ENCODE measurements at regions not wholly inside any gene's neighbourhood (a gene's known extent, or its start where the extent isn't known, plus 50 kb on each side); places are given as distances from the start of the nearest gene placed in this dataset.
A peak's percentile ranks its signal among the peaks of the same experiment; 100 is the strongest.

GRCh38 chr12:46682148-46682547 lies 143.6 kb downstream of the SLC38A4 start:
- TF ChIP-seq CTCF (IDR thresholded peaks at IDR 0.05; ENCODE audit: insufficient read depth, low read length, poor library complexity, severe bottlenecking), result no peak
- H3K36me3 ChIP-seq (ENCODE audit: control insufficient read depth, insufficient read depth, low read length), result no peaks in the 10 kb centered on the region
- DNase-seq (ENCODE audit: low read depth), result no peak

GRCh38 chr12:46680506-46680905 lies 145.3 kb downstream of the SLC38A4 start:
- no peak for TF ChIP-seq CTCF (IDR thresholded peaks at IDR 0.05; ENCODE audit: insufficient read depth, low read length, poor library complexity, severe bottlenecking)
- Histone ChIP-seq H3K36me3 (ENCODE audit: control insufficient read depth, insufficient read depth, low read length) (no peaks in the 10 kb centered on the region), H3K4me3 (ENCODE audit: low read depth, low read length) (no peak overlapping the region)

More at GRCh38 chr12:46682148-46682547, 143.6 kb downstream of the SLC38A4 start:
- Histone ChIP-seq H3K27me3 (ENCODE audit: control insufficient read depth, insufficient read depth, low read length) (no peaks in the 10 kb centered on the region), H3K4me3 (ENCODE audit: low read depth, low read length) (no peak overlapping the region)

GRCh38 chr12:46679754-46680153 lies 146.0 kb downstream of the SLC38A4 start:
- no peak overlapping the region for H3K4me3 ChIP-seq (ENCODE audit: low read depth, low read length)
- TF ChIP-seq CTCF (IDR thresholded peaks at IDR 0.05; ENCODE audit: insufficient read depth, low read length, poor library complexity, severe bottlenecking), result no peak
- H3K27me3 ChIP-seq (ENCODE audit: control insufficient read depth, insufficient read depth, low read length), result no peaks in the 10 kb centered on the region
- DNase-seq (ENCODE audit: low read depth), result no peak
- no peaks in the 10 kb centered on the region for H3K36me3 ChIP-seq (ENCODE audit: control insufficient read depth, insufficient read depth, low read length)

More at GRCh38 chr12:46680506-46680905, 145.3 kb downstream of the SLC38A4 start:
- DNase-seq (ENCODE audit: low read depth), result no peak
- H3K27me3 ChIP-seq (ENCODE audit: control insufficient read depth, insufficient read depth, low read length), result no peaks in the 10 kb centered on the region

GRCh38 chr12:46678426-46678825 lies 147.4 kb downstream of the SLC38A4 start:
- TF ChIP-seq CTCF (IDR thresholded peaks at IDR 0.05; ENCODE audit: insufficient read depth, low read length, poor library complexity, severe bottlenecking), result no peak
- H3K27me3 ChIP-seq (ENCODE audit: control insufficient read depth, insufficient read depth, low read length), result no peaks in the 10 kb centered on the region
- no peaks in the 10 kb centered on the region for H3K36me3 ChIP-seq (ENCODE audit: control insufficient read depth, insufficient read depth, low read length)
- DNase-seq (ENCODE audit: low read depth), result no peak
- H3K4me3 ChIP-seq (ENCODE audit: low read depth, low read length), result no peak overlapping the region

- Histone ChIP-seq H3K27me3 (ENCODE audit: control insufficient read depth, insufficient read depth, low read length) (no peaks in the 10 kb centered on the region), H3K4me3 (ENCODE audit: low read depth, low read length) (no peak overlapping the region), H3K36me3 (ENCODE audit: control insufficient read depth, insufficient read depth, low read length) (no peaks in the 10 kb centered on the region)
- peak; percentile 13 for TF ChIP-seq CTCF (IDR thresholded peaks at IDR 0.05; ENCODE audit: insufficient read depth, low read length, poor library complexity, severe bottlenecking)
- no peak for DNase-seq (ENCODE audit: low read depth)
These were observed 148.0 kb downstream of the SLC38A4 start for GRCh38 chr12:46677749-46678148.

GRCh38 chr12:46676797-46677520 lies 148.8 kb downstream of the SLC38A4 start:
- TF ChIP-seq CTCF (IDR thresholded peaks at IDR 0.05; ENCODE audit: insufficient read depth, low read length, poor library complexity, severe bottlenecking), result no peak
- no peaks in the 10 kb centered on the region for H3K27me3 ChIP-seq (ENCODE audit: control insufficient read depth, insufficient read depth, low read length)
- H3K4me3 ChIP-seq (ENCODE audit: low read depth, low read length), result no peak overlapping the region
- DNase-seq (ENCODE audit: low read depth), result no peak
- H3K36me3 ChIP-seq (ENCODE audit: control insufficient read depth, insufficient read depth, low read length), result no peaks in the 10 kb centered on the region

All from kidney epithelial cell (primary cell).